ENCODE measurements at regions not wholly inside any gene's neighbourhood (a gene's known extent, or its start where the extent isn't known, plus 50 kb on each side); places are given as distances from the start of the nearest gene placed in this dataset.

DNA sequence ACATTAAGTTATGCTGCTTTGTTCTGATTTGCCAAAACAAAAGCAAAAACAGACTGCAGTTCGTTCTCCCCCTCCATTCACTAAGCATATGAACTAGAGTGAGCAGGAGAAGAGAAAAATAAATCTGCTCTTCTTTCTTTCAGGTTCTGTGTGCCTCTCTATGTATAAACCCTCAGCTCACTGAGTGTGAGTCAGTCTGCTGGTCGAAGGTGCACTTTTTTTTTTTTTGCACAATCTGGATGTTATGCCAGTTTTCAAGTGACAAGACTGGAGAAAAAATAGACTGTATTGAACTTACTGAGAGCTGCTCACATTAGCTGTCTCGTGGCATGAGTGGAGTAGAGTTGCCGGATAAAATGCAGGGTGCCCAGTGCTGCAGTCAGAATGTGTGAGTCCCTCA lies 244.6 kb upstream of the ATP10B start:
- Histone ChIP-seq H3K4me2 (ENCODE audit: low read length) (no peak overlapping the region), H3K27ac (ENCODE audit: low read depth, low read length) (no peak overlapping the region), H3K4me3 (replicated peaks in 1 of 2; ENCODE audit: low read depth in 1 of 2, low read length in 2 of 2) (no peak overlapping the region), H4K20me1 (ENCODE audit: insufficient read depth) (no peaks in the 10 kb centered on the region), H3K36me3 (ENCODE audit: control insufficient read depth in 1 of 2, insufficient read depth in 2 of 2, low read length in 2 of 2) (no peaks in the 10 kb centered on the region), H3K9me2 (ENCODE audit: insufficient read depth) (no peaks in the 10 kb centered on the region), H3K79me2 (ENCODE audit: insufficient read depth, low read length) (no peaks in the 10 kb centered on the region), H3K27me3 (ENCODE audit: insufficient read depth, low read length) (no peaks in the 10 kb centered on the region), H3K4me1 (ENCODE audit: control insufficient read depth in 1 of 2, insufficient read depth in 2 of 2, low read length in 2 of 2) (no peaks in the 10 kb centered on the region), H2AFZ (ENCODE audit: low read depth, low read length, poor library complexity, severe bottlenecking) (no peak overlapping the region), H3K9ac (ENCODE audit: low read length) (no peak overlapping the region), H3K9me3 (ENCODE audit: control insufficient read depth in 1 of 2, insufficient read depth in 1 of 2, low read depth in 1 of 2, low read length in 2 of 2) (no peaks in the 10 kb centered on the region; a peak in 2 of 4 replicates)
- CTCF ChIA-PET: no interaction called here
- ATAC-seq (no peak), DNase-seq (ENCODE audit: low read depth, low spot score) (no peak)
- TF ChIP-seq RAD21 (IDR thresholded peaks at IDR 0.05; ENCODE audit: low read depth) (no peak), CEBPB (IDR thresholded peaks at IDR 0.05; ENCODE audit: low read depth) (no peak), ZNF274 (IDR thresholded peaks at IDR 0.05; ENCODE audit: low read depth, low read length) (no peak), SP1 (IDR thresholded peaks at IDR 0.05; ENCODE audit: low read depth) (no peak), ELF1 (IDR thresholded peaks at IDR 0.05; ENCODE audit: borderline replicate concordance, low read depth) (no peak), JUND (IDR thresholded peaks at IDR 0.05) (no peak), SRF (IDR thresholded peaks at IDR 0.05; ENCODE audit: low read depth) (no peak), TCF7L2 (IDR thresholded peaks at IDR 0.05; ENCODE audit: borderline replicate concordance, extremely low read depth, insufficient read depth, insufficient read length) (no peak), EZH2 (IDR thresholded peaks at IDR 0.05) (no peak), SIN3A (IDR thresholded peaks at IDR 0.05; ENCODE audit: low read depth) (no peak), FOSL1 (IDR thresholded peaks at IDR 0.05; ENCODE audit: low read depth) (no peak), CBX3 (IDR thresholded peaks at IDR 0.05; ENCODE audit: low read depth) (no peak), YY1 (IDR thresholded peaks at IDR 0.05; ENCODE audit: extremely low read depth, insufficient replicate concordance, low read depth, low read length) (no peak)
- TF ChIP-seq, protein P1, sequence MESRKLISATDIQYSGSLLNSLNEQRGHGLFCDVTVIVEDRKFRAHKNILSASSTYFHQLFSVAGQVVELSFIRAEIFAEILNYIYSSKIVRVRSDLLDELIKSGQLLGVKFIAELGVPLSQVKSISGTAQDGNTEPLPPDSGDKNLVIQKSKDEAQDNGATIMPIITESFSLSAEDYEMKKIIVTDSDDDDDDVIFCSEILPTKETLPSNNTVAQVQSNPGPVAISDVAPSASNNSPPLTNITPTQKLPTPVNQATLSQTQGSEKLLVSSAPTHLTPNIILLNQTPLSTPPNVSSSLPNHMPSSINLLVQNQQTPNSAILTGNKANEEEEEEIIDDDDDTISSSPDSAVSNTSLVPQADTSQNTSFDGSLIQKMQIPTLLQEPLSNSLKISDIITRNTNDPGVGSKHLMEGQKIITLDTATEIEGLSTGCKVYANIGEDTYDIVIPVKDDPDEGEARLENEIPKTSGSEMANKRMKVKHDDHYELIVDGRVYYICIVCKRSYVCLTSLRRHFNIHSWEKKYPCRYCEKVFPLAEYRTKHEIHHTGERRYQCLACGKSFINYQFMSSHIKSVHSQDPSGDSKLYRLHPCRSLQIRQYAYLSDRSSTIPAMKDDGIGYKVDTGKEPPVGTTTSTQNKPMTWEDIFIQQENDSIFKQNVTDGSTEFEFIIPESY (IDR thresholded peaks at IDR 0.05; ENCODE audit: extremely low read depth, insufficient replicate concordance, low read length): no peak
- TF ChIP-seq, protein P2, sequence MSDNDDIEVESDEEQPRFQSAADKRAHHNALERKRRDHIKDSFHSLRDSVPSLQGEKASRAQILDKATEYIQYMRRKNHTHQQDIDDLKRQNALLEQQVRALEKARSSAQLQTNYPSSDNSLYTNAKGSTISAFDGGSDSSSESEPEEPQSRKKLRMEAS (IDR thresholded peaks at IDR 0.05): no peak
- TF ChIP-seq, protein P3, sequence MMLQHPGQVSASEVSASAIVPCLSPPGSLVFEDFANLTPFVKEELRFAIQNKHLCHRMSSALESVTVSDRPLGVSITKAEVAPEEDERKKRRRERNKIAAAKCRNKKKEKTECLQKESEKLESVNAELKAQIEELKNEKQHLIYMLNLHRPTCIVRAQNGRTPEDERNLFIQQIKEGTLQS (IDR thresholded peaks at IDR 0.05): no peak
- TF ChIP-seq, protein P4, sequence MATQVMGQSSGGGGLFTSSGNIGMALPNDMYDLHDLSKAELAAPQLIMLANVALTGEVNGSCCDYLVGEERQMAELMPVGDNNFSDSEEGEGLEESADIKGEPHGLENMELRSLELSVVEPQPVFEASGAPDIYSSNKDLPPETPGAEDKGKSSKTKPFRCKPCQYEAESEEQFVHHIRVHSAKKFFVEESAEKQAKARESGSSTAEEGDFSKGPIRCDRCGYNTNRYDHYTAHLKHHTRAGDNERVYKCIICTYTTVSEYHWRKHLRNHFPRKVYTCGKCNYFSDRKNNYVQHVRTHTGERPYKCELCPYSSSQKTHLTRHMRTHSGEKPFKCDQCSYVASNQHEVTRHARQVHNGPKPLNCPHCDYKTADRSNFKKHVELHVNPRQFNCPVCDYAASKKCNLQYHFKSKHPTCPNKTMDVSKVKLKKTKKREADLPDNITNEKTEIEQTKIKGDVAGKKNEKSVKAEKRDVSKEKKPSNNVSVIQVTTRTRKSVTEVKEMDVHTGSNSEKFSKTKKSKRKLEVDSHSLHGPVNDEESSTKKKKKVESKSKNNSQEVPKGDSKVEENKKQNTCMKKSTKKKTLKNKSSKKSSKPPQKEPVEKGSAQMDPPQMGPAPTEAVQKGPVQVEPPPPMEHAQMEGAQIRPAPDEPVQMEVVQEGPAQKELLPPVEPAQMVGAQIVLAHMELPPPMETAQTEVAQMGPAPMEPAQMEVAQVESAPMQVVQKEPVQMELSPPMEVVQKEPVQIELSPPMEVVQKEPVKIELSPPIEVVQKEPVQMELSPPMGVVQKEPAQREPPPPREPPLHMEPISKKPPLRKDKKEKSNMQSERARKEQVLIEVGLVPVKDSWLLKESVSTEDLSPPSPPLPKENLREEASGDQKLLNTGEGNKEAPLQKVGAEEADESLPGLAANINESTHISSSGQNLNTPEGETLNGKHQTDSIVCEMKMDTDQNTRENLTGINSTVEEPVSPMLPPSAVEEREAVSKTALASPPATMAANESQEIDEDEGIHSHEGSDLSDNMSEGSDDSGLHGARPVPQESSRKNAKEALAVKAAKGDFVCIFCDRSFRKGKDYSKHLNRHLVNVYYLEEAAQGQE (IDR thresholded peaks at IDR 0.05; ENCODE audit: low read depth): no peak
- TF ChIP-seq, protein P5, sequence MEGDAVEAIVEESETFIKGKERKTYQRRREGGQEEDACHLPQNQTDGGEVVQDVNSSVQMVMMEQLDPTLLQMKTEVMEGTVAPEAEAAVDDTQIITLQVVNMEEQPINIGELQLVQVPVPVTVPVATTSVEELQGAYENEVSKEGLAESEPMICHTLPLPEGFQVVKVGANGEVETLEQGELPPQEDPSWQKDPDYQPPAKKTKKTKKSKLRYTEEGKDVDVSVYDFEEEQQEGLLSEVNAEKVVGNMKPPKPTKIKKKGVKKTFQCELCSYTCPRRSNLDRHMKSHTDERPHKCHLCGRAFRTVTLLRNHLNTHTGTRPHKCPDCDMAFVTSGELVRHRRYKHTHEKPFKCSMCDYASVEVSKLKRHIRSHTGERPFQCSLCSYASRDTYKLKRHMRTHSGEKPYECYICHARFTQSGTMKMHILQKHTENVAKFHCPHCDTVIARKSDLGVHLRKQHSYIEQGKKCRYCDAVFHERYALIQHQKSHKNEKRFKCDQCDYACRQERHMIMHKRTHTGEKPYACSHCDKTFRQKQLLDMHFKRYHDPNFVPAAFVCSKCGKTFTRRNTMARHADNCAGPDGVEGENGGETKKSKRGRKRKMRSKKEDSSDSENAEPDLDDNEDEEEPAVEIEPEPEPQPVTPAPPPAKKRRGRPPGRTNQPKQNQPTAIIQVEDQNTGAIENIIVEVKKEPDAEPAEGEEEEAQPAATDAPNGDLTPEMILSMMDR (IDR thresholded peaks at IDR 0.05 in 2 of 3, conservative IDR thresholded peaks at IDR 0.05 in 1 of 3; ENCODE audit: borderline replicate concordance in 1 of 3, insufficient read depth in 1 of 3, low read depth in 2 of 3, low read length in 2 of 3): no peak
- RAD21 ChIA-PET (ENCODE audit: low non-redundant PET in 1 of 2, low total read pairs in 2 of 2, uncharacterized antibody in 2 of 2, unreplicated experiment in 2 of 2): no interaction called here
- POLR2A ChIA-PET: no interaction called here
- BruUV-seq (replicated peaks): no TSS peak
- intact Hi-C loops (cut with micrococcal nuclease): no loop called here

Measured in HCT116 (cell line).